ENCODE measurements at regions not wholly inside any gene's neighbourhood (a gene's known extent, or its start where the extent isn't known, plus 50 kb on each side); places are given as distances from the start of the nearest gene placed in this dataset.

GRCh38 chr4:60133375-60133774 lies 1066.8 kb upstream of the ADGRL3 start:
- ChIA-PET CTCF (no interaction called here), POLR2A (no interaction called here)
- dilution Hi-C loops (cut with MboI; ENCODE audit: extremely low pct_ligation_motif_present, low sequenced_read_pairs) (no loop called here), intact Hi-C loops (cut with micrococcal nuclease) (no loop called here)
- BruUV-seq (replicated peaks) = no TSS peak
- Histone ChIP-seq H4K20me1 (replicated peaks; ENCODE audit: control insufficient read depth, extremely low read depth, insufficient read depth, low read length) (no peaks in the 10 kb centered on the region), H2AFZ (ENCODE audit: low read depth, low read length) (no peak overlapping the region), H3K27ac (ENCODE audit: insufficient read depth, low read depth, low read length) (no peak overlapping the region), H3K4me3 (replicated peaks in 1 of 3; ENCODE audit: insufficient read depth in 1 of 3, low read depth in 1 of 3, low read length in 3 of 3) (no peak overlapping the region), H3K27me3 (ENCODE audit: control insufficient read depth in 2 of 2, insufficient read depth in 2 of 2, low read length in 2 of 2) (no peaks in the 10 kb centered on the region), H3K4me2 (ENCODE audit: insufficient read depth, low read length) (no peak overlapping the region), H3K79me2 (ENCODE audit: control insufficient read depth, insufficient read depth, low read length) (no peaks in the 10 kb centered on the region), H3K36me3 (ENCODE audit: control insufficient read depth in 2 of 2, extremely low read depth in 1 of 2, insufficient read depth in 2 of 2, low read length in 2 of 2) (no peaks in the 10 kb centered on the region), H3K9me1 (replicated peaks; ENCODE audit: control insufficient read depth, extremely low read depth, insufficient read depth, low read length) (no peaks in the 10 kb centered on the region), H3K4me1 (ENCODE audit: control insufficient read depth, extremely low read depth, insufficient read depth, low read length) (no peaks in the 10 kb centered on the region), H3K9me3 (replicated peaks; ENCODE audit: control insufficient read depth, insufficient read depth, low read length) (peaks cover 2% of the 10 kb centered on the region), H3K9ac (replicated peaks; ENCODE audit: extremely low read depth, insufficient read depth, low read length) (no peak overlapping the region)
- TF ChIP-seq POLR2A (IDR thresholded peaks at IDR 0.05; ENCODE audit: low read depth, low read length) = no peak
- TF ChIP-seq POLR2AphosphoS5 (IDR thresholded peaks at IDR 0.05; ENCODE audit: insufficient read depth, low read depth, low read length) = no peak
- no peak for TF ChIP-seq JUN (IDR thresholded peaks at IDR 0.05; ENCODE audit: borderline replicate concordance, insufficient read depth, insufficient read length, low read depth)
- no peak for TF ChIP-seq GATA2 (IDR thresholded peaks at IDR 0.05; ENCODE audit: insufficient read depth, insufficient read length, low read depth, low read length)
- TF ChIP-seq MYC (IDR thresholded peaks at IDR 0.05; ENCODE audit: low read depth, low read length) = no peak
- no peak for TF ChIP-seq FOS (IDR thresholded peaks at IDR 0.05; ENCODE audit: borderline replicate concordance, insufficient read depth, low read length)
- TF ChIP-seq EZH2 (IDR thresholded peaks at IDR 0.05; ENCODE audit: borderline replicate concordance, low read depth, low read length, severe bottlenecking) = no peak
- no peak for TF ChIP-seq CTCF (IDR thresholded peaks at IDR 0.05; ENCODE audit: extremely low read depth in 1 of 2, insufficient read depth in 1 of 2, low read depth in 1 of 2, low read length in 2 of 2)
- no peak for TF ChIP-seq MAX (IDR thresholded peaks at IDR 0.05; ENCODE audit: insufficient read depth, insufficient read length)
- DNase-seq (ENCODE audit: low read depth, low spot score) (no peak), FAIRE-seq (no peak)
